HepG2 (cell line): ENCODE measurements at regions not wholly inside any gene's neighbourhood (a gene's known extent, or its start where the extent isn't known, plus 50 kb on each side); places are given as distances from the start of the nearest gene placed in this dataset.

ENCODE experiments used
- CEBPG ChIP-seq: IDR thresholded peaks from 2 replicates; pipeline ENCODE4 v1.6.1; 2016
- KAT2B ChIP-seq: fragments of 150-350 bp; IDR thresholded peaks from 2 replicates; pipeline ENCODE4 v1.6.1; 2014; ENCODE audit warnings: low read depth, low read length, borderline replicate concordance
- MEIS2 ChIP-seq: sonication (generic); formaldehyde crosslinking; IDR thresholded peaks from 2 replicates; pipeline ENCODE4 v1.9.0; 2021; ENCODE audit warnings: mild to moderate bottlenecking, missing genetic modification reagents
- MXD4 ChIP-seq: IDR thresholded peaks from 2 replicates; pipeline ENCODE4 v1.6.1; 2016; ENCODE audit warnings: mild to moderate bottlenecking, missing biosample characterization, missing genetic modification reagents
- NR2F1 ChIP-seq, 2 experiments: fragments of 450-650 bp in 1 of 2; formaldehyde crosslinking in 1 of 2; IDR thresholded peaks; 2 replicates each; pipeline versions ENCODE4 v1.5.0 to v1.6.1; 2016 to 2020; ENCODE audit warnings: mild to moderate bottlenecking in 1 of 2, missing compliant biosample characterization in 1 of 2, missing genetic modification reagents in 1 of 2, moderate library complexity in 1 of 2
- RFX3 ChIP-seq: IDR thresholded peaks from 2 replicates; pipeline ENCODE4 v1.6.1; 2016; ENCODE audit warnings: missing biosample characterization, missing genetic modification reagents
- RXRB ChIP-seq: IDR thresholded peaks from 2 replicates; pipeline ENCODE4 v1.6.1; 2016; ENCODE audit warnings: borderline replicate concordance, missing genetic modification reagents, missing compliant biosample characterization
- SRF ChIP-seq: IDR thresholded peaks from 2 replicates; pipeline ENCODE4 v1.6.1; 2011; ENCODE audit warnings: mild to moderate bottlenecking, low read depth, low read length, moderate library complexity
- ZNF138 ChIP-seq: sonication (generic); formaldehyde crosslinking; IDR thresholded peaks from 2 replicates; pipeline ENCODE4 v1.5.0; 2020; ENCODE audit warnings: mild to moderate bottlenecking, low read depth, missing genetic modification reagents
- ZNF160 ChIP-seq: sonication (generic); formaldehyde crosslinking; IDR thresholded peaks from 2 replicates; pipeline ENCODE4 v1.8.0; 2022; ENCODE audit warnings: mild to moderate bottlenecking, inconsistent platforms, missing genetic modification reagents
- ZNF180 ChIP-seq: sonication (generic); formaldehyde crosslinking; IDR thresholded peaks from 2 replicates; pipeline ENCODE4 v1.4.0; 2020; ENCODE audit warnings: low read depth, missing genetic modification reagents, borderline replicate concordance
- ZNF235 ChIP-seq: sonication (generic); formaldehyde crosslinking; IDR thresholded peaks from 2 replicates; pipeline ENCODE4 v1.8.1; 2023; ENCODE audit warnings: mild to moderate bottlenecking, missing genetic modification reagents, borderline replicate concordance
- ZNF253 ChIP-seq: sonication (generic); formaldehyde crosslinking; IDR thresholded peaks from 2 replicates; pipeline ENCODE4 v1.8.0; 2022; ENCODE audit warnings: mild to moderate bottlenecking, missing genetic modification reagents, borderline replicate concordance
- ZNF616 ChIP-seq: sonication (generic); formaldehyde crosslinking; IDR thresholded peaks from 2 replicates; pipeline ENCODE4 v1.5.0; 2020; ENCODE audit warnings: low read depth, mild to moderate bottlenecking, missing genetic modification reagents
- ZSCAN20 ChIP-seq: sonication (generic); formaldehyde crosslinking; IDR thresholded peaks from 2 replicates; pipeline ENCODE4 v1.4.0; 2020; ENCODE audit warnings: missing genetic modification reagents, mild to moderate bottlenecking, borderline replicate concordance
- TF ChIP-seq, protein P1 (sequence below): sonication (generic); formaldehyde crosslinking; conservative IDR thresholded peaks from 2 replicates; pipeline ENCODE4 v1.4.0; 2020; ENCODE audit warnings: mild to moderate bottlenecking, missing genetic modification reagents, moderate library complexity
- TF ChIP-seq, protein P2 (sequence below): sonication (generic); formaldehyde crosslinking; IDR thresholded peaks from 2 replicates; pipeline ENCODE4 v1.4.0; 2020; ENCODE audit warnings: missing genetic modification reagents
- TF ChIP-seq, protein P3 (sequence below): sonication (generic); formaldehyde crosslinking; IDR thresholded peaks from 2 replicates; pipeline ENCODE4 v1.4.0; 2020; ENCODE audit warnings: mild to moderate bottlenecking, missing genetic modification reagents
- TF ChIP-seq, protein P4 (sequence below): sonication (generic); formaldehyde crosslinking; IDR thresholded peaks from 2 replicates; pipeline ENCODE4 v1.4.0; 2020; ENCODE audit warnings: missing genetic modification reagents, mild to moderate bottlenecking, borderline replicate concordance

- TF ChIP-seq, protein P1, sequence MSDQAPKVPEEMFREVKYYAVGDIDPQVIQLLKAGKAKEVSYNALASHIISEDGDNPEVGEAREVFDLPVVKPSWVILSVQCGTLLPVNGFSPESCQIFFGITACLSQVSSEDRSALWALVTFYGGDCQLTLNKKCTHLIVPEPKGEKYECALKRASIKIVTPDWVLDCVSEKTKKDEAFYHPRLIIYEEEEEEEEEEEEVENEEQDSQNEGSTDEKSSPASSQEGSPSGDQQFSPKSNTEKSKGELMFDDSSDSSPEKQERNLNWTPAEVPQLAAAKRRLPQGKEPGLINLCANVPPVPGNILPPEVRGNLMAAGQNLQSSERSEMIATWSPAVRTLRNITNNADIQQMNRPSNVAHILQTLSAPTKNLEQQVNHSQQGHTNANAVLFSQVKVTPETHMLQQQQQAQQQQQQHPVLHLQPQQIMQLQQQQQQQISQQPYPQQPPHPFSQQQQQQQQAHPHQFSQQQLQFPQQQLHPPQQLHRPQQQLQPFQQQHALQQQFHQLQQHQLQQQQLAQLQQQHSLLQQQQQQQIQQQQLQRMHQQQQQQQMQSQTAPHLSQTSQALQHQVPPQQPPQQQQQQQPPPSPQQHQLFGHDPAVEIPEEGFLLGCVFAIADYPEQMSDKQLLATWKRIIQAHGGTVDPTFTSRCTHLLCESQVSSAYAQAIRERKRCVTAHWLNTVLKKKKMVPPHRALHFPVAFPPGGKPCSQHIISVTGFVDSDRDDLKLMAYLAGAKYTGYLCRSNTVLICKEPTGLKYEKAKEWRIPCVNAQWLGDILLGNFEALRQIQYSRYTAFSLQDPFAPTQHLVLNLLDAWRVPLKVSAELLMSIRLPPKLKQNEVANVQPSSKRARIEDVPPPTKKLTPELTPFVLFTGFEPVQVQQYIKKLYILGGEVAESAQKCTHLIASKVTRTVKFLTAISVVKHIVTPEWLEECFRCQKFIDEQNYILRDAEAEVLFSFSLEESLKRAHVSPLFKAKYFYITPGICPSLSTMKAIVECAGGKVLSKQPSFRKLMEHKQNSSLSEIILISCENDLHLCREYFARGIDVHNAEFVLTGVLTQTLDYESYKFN (CRISPR knock-in tag), result peak; percentile 97
- TF ChIP-seq, protein P2, sequence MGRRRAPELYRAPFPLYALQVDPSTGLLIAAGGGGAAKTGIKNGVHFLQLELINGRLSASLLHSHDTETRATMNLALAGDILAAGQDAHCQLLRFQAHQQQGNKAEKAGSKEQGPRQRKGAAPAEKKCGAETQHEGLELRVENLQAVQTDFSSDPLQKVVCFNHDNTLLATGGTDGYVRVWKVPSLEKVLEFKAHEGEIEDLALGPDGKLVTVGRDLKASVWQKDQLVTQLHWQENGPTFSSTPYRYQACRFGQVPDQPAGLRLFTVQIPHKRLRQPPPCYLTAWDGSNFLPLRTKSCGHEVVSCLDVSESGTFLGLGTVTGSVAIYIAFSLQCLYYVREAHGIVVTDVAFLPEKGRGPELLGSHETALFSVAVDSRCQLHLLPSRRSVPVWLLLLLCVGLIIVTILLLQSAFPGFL (CRISPR knock-in tag), result no peak
- TF ChIP-seq RFX3, result peak; percentile 20; the same call in 1 of the 2 replicates
- no peak for TF ChIP-seq ZNF253 (CRISPR knock-in tag)
- peak; percentile 80 for TF ChIP-seq CEBPG (CRISPR knock-in tag)
- no peak for TF ChIP-seq ZNF616
- TF ChIP-seq MXD4 (CRISPR knock-in tag), result peak; percentile 83
- TF ChIP-seq ZNF160, result peak; percentile 87
- peak; percentile 88 for TF ChIP-seq RXRB (CRISPR knock-in tag)
- TF ChIP-seq, protein P3, sequence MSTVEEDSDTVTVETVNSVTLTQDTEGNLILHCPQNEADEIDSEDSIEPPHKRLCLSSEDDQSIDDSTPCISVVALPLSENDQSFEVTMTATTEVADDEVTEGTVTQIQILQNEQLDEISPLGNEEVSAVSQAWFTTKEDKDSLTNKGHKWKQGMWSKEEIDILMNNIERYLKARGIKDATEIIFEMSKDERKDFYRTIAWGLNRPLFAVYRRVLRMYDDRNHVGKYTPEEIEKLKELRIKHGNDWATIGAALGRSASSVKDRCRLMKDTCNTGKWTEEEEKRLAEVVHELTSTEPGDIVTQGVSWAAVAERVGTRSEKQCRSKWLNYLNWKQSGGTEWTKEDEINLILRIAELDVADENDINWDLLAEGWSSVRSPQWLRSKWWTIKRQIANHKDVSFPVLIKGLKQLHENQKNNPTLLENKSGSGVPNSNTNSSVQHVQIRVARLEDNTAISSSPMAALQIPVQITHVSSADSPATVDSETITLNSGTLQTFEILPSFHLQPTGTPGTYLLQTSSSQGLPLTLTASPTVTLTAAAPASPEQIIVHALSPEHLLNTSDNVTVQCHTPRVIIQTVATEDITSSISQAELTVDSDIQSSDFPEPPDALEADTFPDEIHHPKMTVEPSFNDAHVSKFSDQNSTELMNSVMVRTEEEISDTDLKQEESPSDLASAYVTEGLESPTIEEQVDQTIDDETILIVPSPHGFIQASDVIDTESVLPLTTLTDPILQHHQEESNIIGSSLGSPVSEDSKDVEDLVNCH, result no peak
- no peak for TF ChIP-seq KAT2B
- TF ChIP-seq, protein P4, sequence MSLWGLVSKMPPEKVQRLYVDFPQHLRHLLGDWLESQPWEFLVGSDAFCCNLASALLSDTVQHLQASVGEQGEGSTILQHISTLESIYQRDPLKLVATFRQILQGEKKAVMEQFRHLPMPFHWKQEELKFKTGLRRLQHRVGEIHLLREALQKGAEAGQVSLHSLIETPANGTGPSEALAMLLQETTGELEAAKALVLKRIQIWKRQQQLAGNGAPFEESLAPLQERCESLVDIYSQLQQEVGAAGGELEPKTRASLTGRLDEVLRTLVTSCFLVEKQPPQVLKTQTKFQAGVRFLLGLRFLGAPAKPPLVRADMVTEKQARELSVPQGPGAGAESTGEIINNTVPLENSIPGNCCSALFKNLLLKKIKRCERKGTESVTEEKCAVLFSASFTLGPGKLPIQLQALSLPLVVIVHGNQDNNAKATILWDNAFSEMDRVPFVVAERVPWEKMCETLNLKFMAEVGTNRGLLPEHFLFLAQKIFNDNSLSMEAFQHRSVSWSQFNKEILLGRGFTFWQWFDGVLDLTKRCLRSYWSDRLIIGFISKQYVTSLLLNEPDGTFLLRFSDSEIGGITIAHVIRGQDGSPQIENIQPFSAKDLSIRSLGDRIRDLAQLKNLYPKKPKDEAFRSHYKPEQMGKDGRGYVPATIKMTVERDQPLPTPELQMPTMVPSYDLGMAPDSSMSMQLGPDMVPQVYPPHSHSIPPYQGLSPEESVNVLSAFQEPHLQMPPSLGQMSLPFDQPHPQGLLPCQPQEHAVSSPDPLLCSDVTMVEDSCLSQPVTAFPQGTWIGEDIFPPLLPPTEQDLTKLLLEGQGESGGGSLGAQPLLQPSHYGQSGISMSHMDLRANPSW (CRISPR knock-in tag), result peak; percentile 41; the same call in 1 of the 2 replicates
- no peak for TF ChIP-seq ZSCAN20 (CRISPR knock-in tag)
- peak; percentile 60; the same call in 1 of the 2 replicates for TF ChIP-seq SRF
- no peak for TF ChIP-seq ZNF180
- TF ChIP-seq ZNF235 (CRISPR knock-in tag), result no peak
- 0 out of 2 replicates have a peak, but pooled peaks have one; percentile 53 for TF ChIP-seq ZNF138 (CRISPR knock-in tag)
- TF ChIP-seq NR2F1 (CRISPR knock-in tag; IDR thresholded peaks at IDR 0.05), result peak; percentile 44 to 63; a peak in 3 of 4 replicates
- TF ChIP-seq MEIS2 (CRISPR knock-in tag), result peak; percentile 83
Observed at GRCh38 chr14:53613404-53614253, 343.0 kb downstream of the BMP4 start (continued).
